HepG2 (cell line): ENCODE measurements at regions not wholly inside any gene's neighbourhood (a gene's known extent, or its start where the extent isn't known, plus 50 kb on each side); places are given as distances from the start of the nearest gene placed in this dataset.

Experiments
- MAX ChIP-seq: IDR thresholded peaks from 2 replicates; pipeline ENCODE4 v1.6.1; 2012; ENCODE audit warnings: inconsistent platforms
- NFE2 ChIP-seq: sonication (generic); formaldehyde crosslinking; IDR thresholded peaks from 2 replicates; pipeline ENCODE4 v1.4.0; 2020; ENCODE audit warnings: missing genetic modification reagents
- ZNF121 ChIP-seq: sonication (generic); formaldehyde crosslinking; IDR thresholded peaks from 2 replicates; pipeline ENCODE4 v1.5.0; 2020; ENCODE audit warnings: mild to moderate bottlenecking, missing genetic modification reagents
- ZSCAN21 ChIP-seq: sonication (generic); formaldehyde crosslinking; IDR thresholded peaks from 2 replicates; pipeline ENCODE4 v1.8.0; 2022; ENCODE audit warnings: mild to moderate bottlenecking, missing genetic modification reagents, moderate library complexity, borderline replicate concordance

- TF ChIP-seq ZNF121 (CRISPR knock-in tag) (no peak), ZSCAN21 (CRISPR knock-in tag) (no peak), MAX (no peak), NFE2 (CRISPR knock-in tag) (no peak)
These were observed 63.2 kb upstream of the TIAM2 start for GRCh38 chr6:154931711-154932424.
